OCI-LY1 (cell line): ENCODE measurements at regions not wholly inside any gene's neighbourhood (a gene's known extent, or its start where the extent isn't known, plus 50 kb on each side); places are given as distances from the start of the nearest gene placed in this dataset.

Experiments
- H2AFZ ChIP-seq: fragments of 200-600 bp; sonication (generic), shearing (Covaris generic); 2 replicates; pipeline ENCODE4 v1.6.0; 2014; ENCODE audit warnings: antibody characterized with exemption, mild to moderate bottlenecking, low read length
- H3F3A ChIP-seq: fragments of 200-600 bp; sonication (generic), shearing (Covaris generic); 2 replicates; pipeline ENCODE4 v1.6.0; 2014; ENCODE audit warnings: mild to moderate bottlenecking, antibody characterized with exemption, low read length, moderate library complexity; ENCODE audit not compliant: insufficient read depth
- H3K27ac ChIP-seq: fragments of 200-600 bp; sonication (generic); 2 replicates; pipeline ENCODE4 v1.5.1; 2014; ENCODE audit warnings: low read length, mixed run types, mild to moderate bottlenecking, low read depth; ENCODE audit not compliant: poor library complexity, severe bottlenecking
- H3K27me3 ChIP-seq: fragments of 200-600 bp; sonication (generic); 2 replicates; pipeline ENCODE4 v1.6.0; 2014; ENCODE audit warnings: antibody characterized with exemption, mild to moderate bottlenecking, low read length, moderate library complexity; ENCODE audit not compliant: insufficient read depth
- H3K36me3 ChIP-seq: fragments of 200-600 bp; sonication (generic); 2 replicates; pipeline ENCODE4 v1.6.1; 2014; ENCODE audit warnings: mild to moderate bottlenecking, antibody characterized with exemption, low read length, moderate library complexity, mixed read lengths; ENCODE audit not compliant: insufficient read depth
- H3K4me1 ChIP-seq: fragments of 200-600 bp; sonication (generic); 2 replicates; pipeline ENCODE4 v1.5.1; 2014; ENCODE audit warnings: mild to moderate bottlenecking, low read length, moderate library complexity; ENCODE audit not compliant: insufficient read depth, severe bottlenecking
- H3K4me2 ChIP-seq: fragments of 200-600 bp; sonication (generic), shearing (Covaris generic); 2 replicates; pipeline ENCODE4 v1.6.1; 2014; ENCODE audit warnings: low read length
- H3K4me3 ChIP-seq: fragments of 200-600 bp; sonication (generic); 2 replicates; pipeline ENCODE4 v1.5.1; 2014; ENCODE audit warnings: low read length, low read depth, mild to moderate bottlenecking, mixed read lengths; ENCODE audit not compliant: poor library complexity, severe bottlenecking
- H3K79me2 ChIP-seq: fragments of 200-600 bp; shearing (Covaris generic); 2 replicates; pipeline ENCODE4 v1.6.1; 2016; ENCODE audit warnings: mixed run types, low read length, mixed read lengths; ENCODE audit not compliant: insufficient read depth
- H3K9ac ChIP-seq: fragments of 200-600 bp; sonication (generic), shearing (Covaris generic); 2 replicates; pipeline ENCODE4 v1.6.1; 2014; ENCODE audit warnings: mild to moderate bottlenecking, low read length, mixed read lengths
- H3K9me2 ChIP-seq: fragments of 200-600 bp; sonication (generic), shearing (Covaris generic); 2 replicates; pipeline ENCODE4 v1.6.1; 2014; ENCODE audit warnings: low read depth, mild to moderate bottlenecking, low read length, mixed read lengths
- H3K9me3 ChIP-seq: fragments of 200-600 bp; shearing (Covaris generic); 2 replicates; pipeline ENCODE4 v1.6.1; 2014; ENCODE audit warnings: low read length, mixed read lengths
- H4K20me1 ChIP-seq: fragments of 200-600 bp; sonication (generic), shearing (Covaris generic); 2 replicates; pipeline ENCODE4 v1.6.0; 2016; ENCODE audit warnings: mild to moderate bottlenecking, low read length; ENCODE audit not compliant: insufficient read depth
- CTCF ChIP-seq: fragments of 200-600 bp; sonication (generic), shearing (Covaris generic); IDR thresholded peaks from 2 replicates; pipeline ENCODE4 v1.5.1; 2017; ENCODE audit warnings: mild to moderate bottlenecking, antibody characterized with exemption, low read length, moderate library complexity, mixed read lengths
- EZH2 ChIP-seq: fragments of 200-600 bp; sonication (generic), shearing (Covaris generic); IDR thresholded peaks from 2 replicates; pipeline ENCODE4 v1.8.0; 2017; ENCODE audit warnings: borderline replicate concordance, mixed run types, mild to moderate bottlenecking, antibody characterized with exemption, low read length, moderate library complexity, mixed read lengths

DNA sequence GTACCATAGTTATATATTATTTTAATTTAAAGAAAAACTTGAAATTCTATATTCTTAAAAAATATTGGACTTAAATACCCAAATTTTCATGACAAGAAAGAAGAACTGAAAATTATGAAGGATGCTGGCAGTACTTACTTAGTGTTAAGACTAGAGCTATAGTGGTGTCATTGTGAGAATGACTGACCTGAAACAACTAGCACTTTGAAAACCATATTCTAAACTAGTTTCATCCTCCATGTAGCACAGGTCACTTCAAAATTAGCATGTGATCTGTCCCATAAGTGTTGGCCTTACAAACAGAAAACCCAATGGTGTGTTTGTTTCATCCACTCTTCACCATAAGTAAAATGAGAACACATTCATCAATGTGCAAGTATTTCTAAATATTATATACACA is 208.6 kb downstream of the ZIC4 start:
- H3K9me2 ChIP-seq: no peaks in the 10 kb centered on the region
- H2AFZ ChIP-seq: no peak overlapping the region
- H3K9ac ChIP-seq: no peak overlapping the region
- H3K4me3 ChIP-seq: no peak overlapping the region
- H3K4me1 ChIP-seq: no peaks in the 10 kb centered on the region
- H3K36me3 ChIP-seq: no peaks in the 10 kb centered on the region
- no peak for TF ChIP-seq EZH2
- no peak overlapping the region for H3K4me2 ChIP-seq
- no peaks in the 10 kb centered on the region for H4K20me1 ChIP-seq
- H3F3A ChIP-seq: no peaks in the 10 kb centered on the region
- no peak overlapping the region for H3K27ac ChIP-seq
- no peaks in the 10 kb centered on the region for H3K27me3 ChIP-seq
- no peaks in the 10 kb centered on the region for H3K9me3 ChIP-seq
- no peaks in the 10 kb centered on the region for H3K79me2 ChIP-seq

DNA sequence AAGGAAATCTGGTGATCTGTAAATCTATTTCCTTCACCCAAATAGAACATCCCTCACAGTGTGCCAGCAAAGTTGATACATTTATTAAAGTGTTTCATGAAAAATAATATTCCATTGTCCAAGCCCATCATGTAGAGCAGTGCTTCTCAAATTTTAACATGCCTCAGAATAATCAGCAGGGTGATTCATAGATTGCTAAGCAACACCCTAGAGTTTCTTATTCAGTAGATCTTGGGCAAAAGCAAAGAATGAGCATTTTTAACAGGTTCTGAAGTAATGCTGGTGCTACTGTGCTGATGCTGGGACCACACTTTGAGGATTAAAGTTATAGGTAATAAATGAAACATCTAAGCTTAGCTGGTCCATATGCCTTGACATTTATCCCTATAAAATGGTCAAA is 210.5 kb downstream of the ZIC4 start:
- Histone ChIP-seq H3K9me3 (no peaks in the 10 kb centered on the region), H3K27ac (no peak overlapping the region), H3K4me2 (no peak overlapping the region), H3K27me3 (no peaks in the 10 kb centered on the region), H3K36me3 (no peaks in the 10 kb centered on the region), H3K79me2 (no peaks in the 10 kb centered on the region), H4K20me1 (no peaks in the 10 kb centered on the region), H3K4me3 (no peak overlapping the region), H3K9me2 (no peaks in the 10 kb centered on the region), H3F3A (no peaks in the 10 kb centered on the region), H2AFZ (no peak overlapping the region), H3K4me1 (no peaks in the 10 kb centered on the region), H3K9ac (no peak overlapping the region)
- TF ChIP-seq EZH2 (no peak), CTCF (no peak)

- no peak overlapping the region for H2AFZ ChIP-seq
- no peak overlapping the region for H3K27ac ChIP-seq
- H3K79me2 ChIP-seq: no peaks in the 10 kb centered on the region
- no peaks in the 10 kb centered on the region for H3K4me1 ChIP-seq
- no peak overlapping the region for H3K9ac ChIP-seq
- TF ChIP-seq EZH2 (no peak), CTCF (peak; percentile 84)
- no peaks in the 10 kb centered on the region for H3K27me3 ChIP-seq
- H3K9me3 ChIP-seq: no peaks in the 10 kb centered on the region
- no peaks in the 10 kb centered on the region for H3K36me3 ChIP-seq
- H3K4me2 ChIP-seq: no peak overlapping the region
- no peaks in the 10 kb centered on the region for H3K9me2 ChIP-seq
- no peak overlapping the region for H3K4me3 ChIP-seq
- no peaks in the 10 kb centered on the region for H4K20me1 ChIP-seq
- no peaks in the 10 kb centered on the region for H3F3A ChIP-seq
These were observed 214.5 kb downstream of the ZIC4 start for GRCh38 chr3:147191795-147192385.

- Histone ChIP-seq H3K4me1 (no peaks in the 10 kb centered on the region), H2AFZ (no peak overlapping the region), H3K79me2 (no peaks in the 10 kb centered on the region)
These were observed 217.3 kb downstream of the ZIC4 start for GRCh38 chr3:147189016-147189415.

More at GRCh38 chr3:147189016-147189415, 217.3 kb downstream of the ZIC4 start:
- Histone ChIP-seq H3F3A (no peaks in the 10 kb centered on the region), H3K4me3 (no peak overlapping the region), H3K36me3 (no peaks in the 10 kb centered on the region), H3K9me2 (no peaks in the 10 kb centered on the region), H3K9ac (no peak overlapping the region), H4K20me1 (no peaks in the 10 kb centered on the region), H3K27me3 (no peaks in the 10 kb centered on the region), H3K27ac (no peak overlapping the region), H3K4me2 (no peak overlapping the region), H3K9me3 (no peaks in the 10 kb centered on the region)
- TF ChIP-seq CTCF: no peak
- TF ChIP-seq EZH2: no peak
